NCI-H1092 (cell line): ENCODE measurements at regions not wholly inside any gene's neighbourhood (a gene's known extent, or its start where the extent isn't known, plus 50 kb on each side); places are given as distances from the start of the nearest gene placed in this dataset.

Experiments
- DNase-seq: peaks from one replicate; lab custom pipeline; 2025; lab: John Stamatoyannopoulos, UW

DNA sequence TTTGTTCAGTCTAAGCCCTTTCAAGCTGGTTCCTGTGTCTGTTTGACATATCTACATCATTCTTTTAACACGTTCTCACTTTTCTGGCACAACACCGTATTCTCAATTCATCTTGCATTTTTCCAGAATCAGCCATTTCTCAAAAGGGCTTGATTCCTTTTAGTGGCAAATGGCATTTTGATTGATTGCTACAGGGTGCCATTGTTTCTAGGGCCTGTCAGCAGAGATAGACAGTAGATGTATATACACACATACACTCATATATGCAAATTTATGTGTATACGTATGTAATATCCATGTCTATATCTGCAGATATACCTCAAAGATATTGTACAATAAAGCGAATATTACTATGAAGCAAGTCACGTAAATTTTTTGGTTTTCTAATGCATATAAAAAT, 367.9 kb upstream of the TNP1 start:
- no peak for DNase-seq

DNA sequence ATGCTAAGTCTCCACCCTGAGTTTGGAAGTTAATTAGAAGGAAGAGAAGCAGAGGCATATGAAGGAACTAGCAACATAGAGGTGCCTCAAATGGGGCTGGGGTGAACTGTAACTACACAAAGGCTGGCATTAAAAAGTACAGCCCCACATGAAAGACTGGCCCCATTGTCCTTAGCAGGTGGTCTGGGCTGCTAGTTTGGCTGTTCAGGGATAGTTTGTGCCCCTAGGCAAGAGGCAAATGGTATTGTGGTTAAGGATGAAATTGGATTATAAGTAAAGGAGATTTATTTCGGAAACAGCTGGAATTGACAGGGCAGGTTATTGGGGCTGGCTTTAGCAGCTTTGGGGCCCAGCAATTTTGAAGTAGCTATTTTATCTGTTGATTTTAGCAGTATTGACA, 365.7 kb upstream of the TNP1 start:
- no peak for DNase-seq

- no peak for DNase-seq
Measured at GRCh38 chr2:217223222-217223930, 363.5 kb upstream of the TNP1 start.

DNA sequence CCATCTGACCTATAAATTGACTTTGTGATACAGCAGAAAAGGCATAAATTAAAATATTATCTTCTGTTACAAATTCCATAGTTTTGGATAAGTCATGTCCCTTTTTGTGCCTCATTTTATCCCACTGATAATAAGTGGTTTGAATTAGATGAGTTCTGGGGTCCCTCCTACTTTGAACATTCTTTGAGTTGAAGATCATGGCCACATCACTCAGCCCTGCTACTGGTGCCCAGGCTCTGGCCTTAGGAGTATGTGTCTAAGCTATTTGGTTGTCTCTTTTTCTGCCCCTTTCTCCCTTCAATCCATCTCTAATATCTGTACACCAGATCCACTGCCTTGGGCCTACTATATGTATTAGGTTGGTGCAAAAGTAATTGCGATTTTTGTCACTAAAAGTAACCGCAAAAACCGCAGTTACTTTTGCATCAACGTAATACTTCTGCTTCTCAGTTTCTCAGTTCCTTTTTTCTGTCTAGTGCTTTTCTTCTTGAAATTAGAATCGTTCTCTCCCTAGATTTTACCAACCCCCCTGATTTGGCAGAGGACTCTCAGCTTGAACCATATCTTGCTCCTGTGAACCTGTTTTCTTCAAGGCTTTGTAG, 362.5 kb upstream of the TNP1 start:
- no peak for DNase-seq

DNA sequence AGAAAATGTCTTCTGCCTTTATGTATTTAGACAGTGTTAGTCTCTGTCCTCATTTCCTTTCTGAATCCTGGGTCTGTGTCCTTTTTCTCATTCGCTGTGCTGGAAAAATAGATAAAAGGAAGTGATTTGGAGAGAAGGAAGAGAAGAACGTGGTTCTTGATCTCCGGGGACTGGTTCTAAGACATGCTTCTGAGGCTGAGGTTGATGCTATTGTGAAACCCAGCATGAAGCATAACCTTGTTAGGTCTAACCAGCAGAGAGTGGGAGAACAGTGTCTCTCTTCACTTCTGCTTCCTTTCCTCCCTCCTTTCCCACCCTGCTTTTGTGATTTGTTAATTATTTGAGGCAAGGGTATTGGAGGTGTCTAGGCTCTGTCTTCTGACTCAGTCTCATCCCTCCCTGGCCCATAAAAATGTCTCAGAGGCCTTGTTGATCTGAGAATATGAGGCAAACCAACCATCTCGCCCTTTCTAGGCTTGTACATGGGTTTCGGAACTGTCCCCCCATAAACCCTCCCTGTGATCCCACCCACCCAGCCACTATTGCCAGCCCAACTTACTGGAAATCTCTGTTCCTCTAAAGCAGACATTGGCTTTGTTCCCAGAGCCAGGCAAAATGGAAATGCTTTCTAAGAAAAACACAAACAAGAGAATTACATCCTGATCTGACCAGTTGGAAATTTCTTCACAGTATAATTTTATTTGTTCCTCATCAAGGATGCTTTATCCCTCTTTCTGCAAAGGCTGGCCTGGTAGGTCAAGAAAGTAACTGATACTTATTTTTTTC, 360.6 kb upstream of the TNP1 start:
- DNase-seq = no peak

DNA sequence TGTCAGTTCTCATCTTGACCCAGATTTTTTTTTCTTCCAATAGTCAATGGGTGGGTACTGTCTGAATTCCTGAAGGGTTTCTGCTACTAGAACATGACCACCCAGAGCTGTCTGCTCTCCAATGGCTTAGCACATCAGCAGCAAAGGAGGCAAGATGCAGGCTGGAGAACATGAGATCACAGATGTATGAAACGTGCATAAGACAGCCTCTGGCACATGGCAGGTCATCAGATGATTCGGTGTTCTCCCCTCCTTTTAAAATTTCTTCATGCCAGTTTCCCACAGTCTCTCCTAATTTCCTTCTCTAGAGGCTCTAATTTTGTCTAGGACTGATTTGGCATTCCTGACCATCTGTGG, 359.3 kb upstream of the TNP1 start:
- DNase-seq = no peak

DNA sequence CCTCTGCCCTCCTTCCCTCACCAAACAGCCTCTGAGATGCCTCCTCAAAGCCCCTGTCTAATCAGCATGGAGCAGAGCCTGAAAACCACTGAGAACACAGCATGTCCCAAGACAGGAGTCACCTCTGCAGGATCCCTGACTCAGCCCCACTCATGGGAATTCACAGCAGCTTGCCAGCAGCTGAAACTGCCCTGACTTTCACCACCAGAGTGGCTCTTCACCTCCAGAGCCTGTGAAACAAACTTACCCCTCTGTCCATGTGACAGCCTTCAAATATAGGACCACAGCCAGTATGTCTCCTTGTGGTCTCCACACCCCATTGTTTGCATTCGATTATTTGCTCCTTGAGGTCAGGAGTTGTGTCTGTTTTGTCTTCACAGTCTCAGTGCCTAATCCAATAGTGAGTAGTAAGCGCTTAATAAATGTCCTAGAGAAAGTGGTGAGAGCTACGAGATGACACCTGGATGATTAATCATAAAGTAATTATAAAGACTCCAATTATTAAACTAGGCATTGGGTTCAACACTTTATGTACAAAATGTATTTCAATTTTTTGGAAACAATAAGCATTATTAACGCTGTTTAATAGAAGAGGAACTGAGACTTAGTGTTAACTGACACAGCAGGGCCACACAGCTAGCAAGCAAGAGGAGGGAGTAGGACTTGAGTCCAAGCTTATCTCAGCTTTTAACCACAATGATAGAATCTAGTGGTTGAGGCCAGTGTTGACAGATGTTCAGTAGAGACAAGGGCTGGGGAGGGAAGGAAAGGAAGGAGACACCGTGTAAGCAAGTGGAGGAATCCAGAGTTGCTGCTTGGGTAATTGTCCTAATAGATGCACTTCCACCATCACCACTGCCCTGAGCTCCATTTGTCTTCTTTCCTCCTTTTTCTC, 358.7 kb upstream of the TNP1 start:
- no peak for DNase-seq

GRCh38 chr2:217216982-217217381, 357.1 kb upstream of the TNP1 start:
- DNase-seq = no peak

GRCh38 chr2:217216316-217216715, 356.5 kb upstream of the TNP1 start:
- DNase-seq = no peak

DNA sequence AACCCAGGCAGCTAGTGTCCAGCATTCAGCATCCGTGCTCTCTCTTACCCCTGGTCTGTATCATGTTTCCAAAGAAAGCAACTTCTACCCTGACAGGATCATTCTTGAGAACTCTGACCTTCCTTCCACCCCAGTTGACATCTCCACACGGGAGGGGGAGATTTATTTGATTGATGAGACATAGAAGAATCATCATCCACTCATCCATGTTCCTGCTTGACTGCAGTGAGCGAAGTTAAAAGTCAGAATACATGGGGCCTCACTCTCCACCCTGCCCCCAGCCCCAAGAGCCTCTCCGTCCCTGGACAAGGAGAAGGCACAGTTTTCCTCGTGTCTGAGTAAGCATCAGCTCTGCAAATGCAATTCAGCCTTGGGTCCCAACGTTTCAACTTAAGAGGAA, 356.0 kb upstream of the TNP1 start:
- DNase-seq = no peak

- DNase-seq = no peak
Measured at GRCh38 chr2:217208867-217209266, 349.0 kb upstream of the TNP1 start.

DNA sequence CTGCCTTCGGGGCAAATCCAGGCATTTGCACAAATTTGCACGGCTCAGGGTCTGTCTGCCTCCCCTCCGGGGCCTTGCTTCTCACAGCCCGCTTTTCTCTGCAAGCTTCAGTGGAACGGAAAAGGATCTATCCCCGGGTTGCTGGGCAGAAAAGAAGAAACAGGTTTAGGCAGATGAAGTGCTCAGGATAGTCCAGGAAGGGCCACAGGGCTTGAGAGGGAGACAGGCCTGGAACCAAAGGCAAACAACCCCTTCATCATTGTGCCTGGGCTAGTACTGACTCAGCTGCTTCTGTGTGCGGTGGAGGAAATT, 347.8 kb upstream of the TNP1 start:
- DNase-seq = no peak

DNA sequence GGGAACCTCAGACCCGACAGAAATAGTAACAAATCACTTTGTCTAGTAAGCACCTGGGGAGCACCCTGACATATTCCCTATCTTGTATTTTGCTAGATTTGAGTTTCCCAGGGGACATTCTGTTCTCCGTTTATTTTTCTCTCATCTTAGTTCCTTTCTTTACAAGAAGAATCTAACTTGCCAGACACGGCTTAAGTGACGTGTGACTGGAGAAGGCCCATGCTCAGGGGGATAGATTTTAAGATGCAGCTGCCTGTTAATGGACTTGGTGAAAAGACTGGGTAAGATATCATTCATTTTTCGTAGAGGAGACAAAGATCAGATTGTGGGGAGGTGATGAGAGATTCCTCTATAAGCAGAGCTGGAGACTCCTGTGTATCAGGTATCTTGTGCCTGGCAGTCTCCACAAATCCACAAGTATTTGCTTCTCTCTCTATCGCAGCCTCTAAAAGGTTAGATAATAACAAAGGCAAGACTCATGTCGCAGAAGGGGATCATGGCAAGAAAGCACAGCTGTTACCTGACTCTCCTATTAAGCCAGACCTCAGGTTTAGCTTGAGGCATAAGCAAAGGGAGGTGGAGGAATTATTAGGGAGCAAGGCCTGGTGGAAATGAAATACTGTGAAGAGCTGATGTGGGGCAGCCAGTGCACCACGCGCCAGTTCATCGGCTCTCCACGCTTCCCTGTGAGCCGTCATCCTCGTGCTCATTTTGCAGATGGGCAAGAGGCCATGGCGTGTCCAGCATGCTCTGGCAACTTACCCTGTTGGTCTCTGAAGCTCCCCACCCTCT, 347.2 kb upstream of the TNP1 start:
- no peak for DNase-seq

- no peak for DNase-seq
Measured at GRCh38 chr2:217206016-217206725, 346.3 kb upstream of the TNP1 start.

GRCh38 chr2:217204358-217204757, 344.5 kb upstream of the TNP1 start:
- DNase-seq = no peak

- no peak for DNase-seq
Measured at GRCh38 chr2:217203086-217203485, 343.2 kb upstream of the TNP1 start.

DNA sequence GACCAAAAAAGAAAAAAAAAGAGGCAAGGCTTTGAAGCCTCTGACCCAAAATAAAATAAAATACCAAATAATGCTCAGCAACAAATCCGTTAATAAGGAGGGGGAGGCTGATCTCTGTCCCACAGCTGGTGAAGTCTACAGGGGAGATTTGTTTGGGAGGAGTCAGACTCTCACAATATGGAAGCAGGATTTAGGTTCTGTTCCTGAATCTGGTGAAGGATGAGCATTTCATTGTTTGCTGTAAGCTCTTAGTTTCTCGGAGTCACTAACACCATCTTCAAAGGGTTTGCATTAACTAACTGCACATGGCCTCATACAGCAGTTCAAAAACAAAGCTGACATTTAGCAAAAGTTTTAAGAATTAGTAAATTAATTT, 339.4 kb upstream of the TNP1 start:
- DNase-seq = no peak

- no peak for DNase-seq
Measured at GRCh38 chr2:217195658-217196446, 336.0 kb upstream of the TNP1 start.

GRCh38 chr2:217195016-217195415, 335.2 kb upstream of the TNP1 start:
- DNase-seq = no peak
